ENCODE measurements at regions not wholly inside any gene's neighbourhood (a gene's known extent, or its start where the extent isn't known, plus 50 kb on each side); places are given as distances from the start of the nearest gene placed in this dataset.
"Not testable (repeated sequence)": the region's sequence is repeated elsewhere in the genome, so short reads cannot be mapped to it uniquely, and the experiment has no call there.

DNA sequence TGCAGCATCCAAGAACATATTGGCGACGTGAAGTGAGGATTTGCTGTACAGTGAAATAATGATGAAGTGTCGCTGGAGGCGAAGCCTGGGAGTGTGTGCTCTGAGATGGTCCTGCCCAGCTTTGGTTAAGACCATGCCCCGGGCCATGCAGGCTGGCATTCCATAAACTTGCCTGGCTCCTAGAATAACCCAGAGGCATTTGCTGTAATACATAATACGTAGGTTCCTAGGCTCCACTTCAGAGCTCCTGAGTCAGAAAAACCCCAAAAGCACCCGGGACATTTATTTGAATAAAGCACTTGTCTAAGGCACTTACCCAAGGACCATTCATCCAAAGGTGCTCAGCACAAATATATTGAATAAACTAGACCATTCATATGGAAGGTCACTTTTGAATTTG lies 279.3 kb downstream of the ABCC12 start:
- H3K36me3 ChIP-seq (ENCODE audit: control insufficient read depth, insufficient read depth, low read length), result no peaks in the 10 kb centered on the region
- H2AFZ ChIP-seq, result no peak overlapping the region
- no peak overlapping the region for H3K9ac ChIP-seq
- H3K27ac ChIP-seq, result no peak overlapping the region
- H3K4me3 ChIP-seq (ENCODE audit: low read depth, low read length), result no peak overlapping the region
- H3K4me2 ChIP-seq (ENCODE audit: low read length), result no peak overlapping the region
- no peaks in the 10 kb centered on the region for H3K79me2 ChIP-seq
- TF ChIP-seq, protein P1, sequence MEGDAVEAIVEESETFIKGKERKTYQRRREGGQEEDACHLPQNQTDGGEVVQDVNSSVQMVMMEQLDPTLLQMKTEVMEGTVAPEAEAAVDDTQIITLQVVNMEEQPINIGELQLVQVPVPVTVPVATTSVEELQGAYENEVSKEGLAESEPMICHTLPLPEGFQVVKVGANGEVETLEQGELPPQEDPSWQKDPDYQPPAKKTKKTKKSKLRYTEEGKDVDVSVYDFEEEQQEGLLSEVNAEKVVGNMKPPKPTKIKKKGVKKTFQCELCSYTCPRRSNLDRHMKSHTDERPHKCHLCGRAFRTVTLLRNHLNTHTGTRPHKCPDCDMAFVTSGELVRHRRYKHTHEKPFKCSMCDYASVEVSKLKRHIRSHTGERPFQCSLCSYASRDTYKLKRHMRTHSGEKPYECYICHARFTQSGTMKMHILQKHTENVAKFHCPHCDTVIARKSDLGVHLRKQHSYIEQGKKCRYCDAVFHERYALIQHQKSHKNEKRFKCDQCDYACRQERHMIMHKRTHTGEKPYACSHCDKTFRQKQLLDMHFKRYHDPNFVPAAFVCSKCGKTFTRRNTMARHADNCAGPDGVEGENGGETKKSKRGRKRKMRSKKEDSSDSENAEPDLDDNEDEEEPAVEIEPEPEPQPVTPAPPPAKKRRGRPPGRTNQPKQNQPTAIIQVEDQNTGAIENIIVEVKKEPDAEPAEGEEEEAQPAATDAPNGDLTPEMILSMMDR (IDR thresholded peaks at IDR 0.05), result no peak
- no peaks in the 10 kb centered on the region for H3K9me3 ChIP-seq (ENCODE audit: control insufficient read depth, low read length)
- no peaks in the 10 kb centered on the region for H3K4me1 ChIP-seq
- H3K27me3 ChIP-seq (ENCODE audit: control insufficient read depth, insufficient read depth, low read length), result no peaks in the 10 kb centered on the region

DNA sequence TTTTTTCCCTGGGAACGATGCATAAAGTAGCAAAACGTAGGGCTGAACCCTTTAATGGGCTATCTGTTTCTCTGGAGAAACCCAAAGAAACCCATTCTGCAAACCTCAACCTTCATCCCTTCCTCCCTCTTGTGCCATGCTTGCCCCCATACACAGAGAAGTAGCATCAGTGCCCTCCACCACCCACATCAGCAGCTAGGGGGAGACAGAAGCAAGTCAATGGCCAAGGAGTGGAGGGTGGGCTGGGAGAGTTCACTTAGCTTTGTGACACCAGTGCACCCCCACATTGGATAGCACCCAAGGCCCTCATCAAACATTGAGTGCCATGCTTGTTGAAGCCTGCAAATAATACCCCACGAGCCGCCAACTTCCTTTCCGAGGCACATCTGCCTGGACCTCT lies 282.4 kb downstream of the ABCC12 start:
- H3K9me3 ChIP-seq (ENCODE audit: control insufficient read depth, low read length), result no peaks in the 10 kb centered on the region
- H3K36me3 ChIP-seq (ENCODE audit: control insufficient read depth, insufficient read depth, low read length), result no peaks in the 10 kb centered on the region
- no peak overlapping the region for H3K27ac ChIP-seq
- H3K4me3 ChIP-seq (ENCODE audit: low read depth, low read length), result no peak overlapping the region
- no peaks in the 10 kb centered on the region for H3K27me3 ChIP-seq (ENCODE audit: control insufficient read depth, insufficient read depth, low read length)
- no peaks in the 10 kb centered on the region for H3K79me2 ChIP-seq
- no peaks in the 10 kb centered on the region for H3K4me1 ChIP-seq
- H3K9ac ChIP-seq, result no peak overlapping the region
- TF ChIP-seq, protein P1 (IDR thresholded peaks at IDR 0.05), result no peak
- H2AFZ ChIP-seq, result no peak overlapping the region
- H3K4me2 ChIP-seq (ENCODE audit: low read length), result no peak overlapping the region

DNA sequence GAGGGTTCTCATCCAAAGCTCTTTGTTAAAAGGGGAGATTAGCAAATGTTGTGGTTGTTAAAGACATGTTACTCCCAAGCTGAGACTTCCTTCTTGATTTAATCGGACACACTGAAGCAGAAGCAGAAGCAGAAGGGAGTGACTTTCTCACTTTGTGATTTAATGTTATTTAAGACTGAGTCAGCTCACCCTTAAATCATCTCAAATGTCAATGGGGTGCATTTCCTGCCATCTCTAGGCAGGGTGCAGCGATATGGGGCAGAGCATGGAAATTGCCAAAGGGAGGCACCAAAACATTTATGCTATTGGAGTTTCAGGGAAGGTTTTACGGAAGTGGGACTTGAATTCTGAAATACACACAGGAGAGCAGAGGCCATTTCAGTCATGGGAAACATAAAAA lies 283.6 kb downstream of the ABCC12 start:
- H3K9ac ChIP-seq, result no peak overlapping the region
- H3K27ac ChIP-seq, result no peak overlapping the region
- no peaks in the 10 kb centered on the region for H3K36me3 ChIP-seq (ENCODE audit: control insufficient read depth, insufficient read depth, low read length)
- TF ChIP-seq, protein P1 (IDR thresholded peaks at IDR 0.05), result no peak
- H3K4me1 ChIP-seq, result no peaks in the 10 kb centered on the region
- no peak overlapping the region for H2AFZ ChIP-seq
- H3K9me3 ChIP-seq (ENCODE audit: control insufficient read depth, low read length), result no peaks in the 10 kb centered on the region
- no peak overlapping the region for H3K4me2 ChIP-seq (ENCODE audit: low read length)
- H3K79me2 ChIP-seq, result no peaks in the 10 kb centered on the region
- no peak overlapping the region for H3K4me3 ChIP-seq (ENCODE audit: low read depth, low read length)
- no peaks in the 10 kb centered on the region for H3K27me3 ChIP-seq (ENCODE audit: control insufficient read depth, insufficient read depth, low read length)

DNA sequence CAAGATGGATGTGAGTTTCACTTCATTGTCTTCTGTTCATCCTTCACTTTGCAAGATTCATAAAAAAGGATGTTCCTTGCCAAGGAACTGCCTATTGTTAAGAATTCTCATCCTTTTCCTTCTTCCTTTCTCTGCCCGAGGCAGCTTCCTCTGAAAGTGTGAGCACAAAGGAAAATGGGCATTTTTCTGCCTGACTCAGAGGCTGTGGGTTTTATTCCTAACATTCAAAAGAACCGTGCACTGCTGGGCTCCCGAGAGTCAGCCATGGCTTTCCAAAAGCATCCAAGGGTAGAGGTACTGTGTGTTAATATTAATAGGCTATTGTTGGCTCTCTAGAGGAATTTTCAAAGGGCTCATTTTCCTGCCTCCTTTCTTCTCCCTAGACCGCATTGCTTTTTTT lies 289.4 kb downstream of the ABCC12 start:
- H3K4me2 ChIP-seq (ENCODE audit: low read length), result no peak overlapping the region
- no peak overlapping the region for H3K27ac ChIP-seq
- no peak overlapping the region for H2AFZ ChIP-seq
- no peaks in the 10 kb centered on the region for H3K9me3 ChIP-seq (ENCODE audit: control insufficient read depth, low read length)
- TF ChIP-seq, protein P1 (IDR thresholded peaks at IDR 0.05), result no peak
- H3K27me3 ChIP-seq (ENCODE audit: control insufficient read depth, insufficient read depth, low read length), result no peaks in the 10 kb centered on the region
- H3K9ac ChIP-seq, result no peak overlapping the region
- H3K79me2 ChIP-seq, result no peaks in the 10 kb centered on the region
- no peaks in the 10 kb centered on the region for H3K4me1 ChIP-seq
- no peaks in the 10 kb centered on the region for H3K36me3 ChIP-seq (ENCODE audit: control insufficient read depth, insufficient read depth, low read length)
- H3K4me3 ChIP-seq (ENCODE audit: low read depth, low read length), result no peak overlapping the region

DNA sequence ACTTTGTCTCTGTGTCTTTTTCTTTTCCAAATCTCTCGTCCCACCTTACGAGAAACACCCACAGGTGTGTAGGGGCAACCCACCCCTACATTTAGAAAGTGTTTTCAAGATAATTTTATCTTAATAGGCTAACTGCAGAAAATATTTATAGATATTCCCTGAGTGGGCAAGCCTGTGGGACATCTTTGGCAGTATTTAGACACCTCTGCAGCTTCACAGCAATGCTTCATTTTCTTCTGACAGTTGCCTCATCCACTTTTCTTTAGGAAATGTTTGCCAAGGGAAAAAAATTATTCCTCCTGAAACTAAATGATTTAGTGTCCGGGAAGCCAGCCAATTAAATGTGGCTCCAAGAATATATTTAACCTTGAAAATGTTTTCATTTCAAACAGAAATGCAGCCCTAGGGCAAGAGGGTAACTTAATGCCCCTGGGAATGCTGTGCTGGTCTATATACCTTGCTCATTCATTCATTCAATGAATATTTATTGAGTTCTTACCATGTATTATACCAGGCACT lies 290.4 kb downstream of the ABCC12 start:
- H3K4me2 ChIP-seq (ENCODE audit: low read length), result no peak overlapping the region
- H2AFZ ChIP-seq, result no peak overlapping the region
- TF ChIP-seq, protein P1 (IDR thresholded peaks at IDR 0.05), result no peak
- H3K9me3 ChIP-seq (ENCODE audit: control insufficient read depth, low read length), result no peaks in the 10 kb centered on the region
- H3K4me1 ChIP-seq, result no peaks in the 10 kb centered on the region
- H3K36me3 ChIP-seq (ENCODE audit: control insufficient read depth, insufficient read depth, low read length), result no peaks in the 10 kb centered on the region
- H3K27ac ChIP-seq, result no peak overlapping the region
- H3K27me3 ChIP-seq (ENCODE audit: control insufficient read depth, insufficient read depth, low read length), result no peaks in the 10 kb centered on the region
- H3K4me3 ChIP-seq (ENCODE audit: low read depth, low read length), result no peak overlapping the region
- no peak overlapping the region for H3K9ac ChIP-seq
- no peaks in the 10 kb centered on the region for H3K79me2 ChIP-seq

DNA sequence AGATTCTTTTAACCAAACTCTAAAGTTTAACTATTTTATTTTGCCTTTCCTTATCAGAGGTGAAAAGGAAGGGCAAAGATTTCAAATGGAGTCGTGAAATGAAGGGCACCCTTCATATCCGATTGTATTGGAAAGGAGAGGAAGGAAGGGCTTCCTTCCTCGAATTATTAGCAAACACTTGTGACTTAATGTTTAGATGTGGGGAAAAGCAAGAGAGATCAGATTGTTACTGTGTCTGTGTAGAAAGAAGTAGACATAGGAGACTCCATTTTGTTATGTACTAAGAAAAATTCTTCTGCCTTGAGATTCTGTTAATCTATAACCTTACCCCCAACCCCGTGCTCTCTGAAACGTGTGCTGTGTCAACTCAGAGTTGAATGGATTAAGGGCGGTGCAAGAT lies 291.5 kb downstream of the ABCC12 start:
- not testable (repeated sequence) for H3K27me3 ChIP-seq (ENCODE audit: control insufficient read depth, insufficient read depth, low read length); H3K27ac ChIP-seq; H3K9me3 ChIP-seq (ENCODE audit: control insufficient read depth, low read length); H2AFZ ChIP-seq; H3K4me2 ChIP-seq (ENCODE audit: low read length); H3K4me3 ChIP-seq (ENCODE audit: low read depth, low read length); H3K9ac ChIP-seq; H3K4me1 ChIP-seq; H3K79me2 ChIP-seq; H3K36me3 ChIP-seq (ENCODE audit: control insufficient read depth, insufficient read depth, low read length)

All from parathyroid adenoma (tissue), 2 donors.